Ureter (tissue), 1 donor: ENCODE measurements at regions not wholly inside any gene's neighbourhood (a gene's known extent, or its start where the extent isn't known, plus 50 kb on each side); places are given as distances from the start of the nearest gene placed in this dataset.

Experiments
- DNase-seq: peaks from one replicate; pipeline ENCODE4 v3.0.0-alpha.2; 2020; ENCODE audit warnings: low spot score
- donor health status: DM: yes; HTN: yes; CAD: no.

DNA sequence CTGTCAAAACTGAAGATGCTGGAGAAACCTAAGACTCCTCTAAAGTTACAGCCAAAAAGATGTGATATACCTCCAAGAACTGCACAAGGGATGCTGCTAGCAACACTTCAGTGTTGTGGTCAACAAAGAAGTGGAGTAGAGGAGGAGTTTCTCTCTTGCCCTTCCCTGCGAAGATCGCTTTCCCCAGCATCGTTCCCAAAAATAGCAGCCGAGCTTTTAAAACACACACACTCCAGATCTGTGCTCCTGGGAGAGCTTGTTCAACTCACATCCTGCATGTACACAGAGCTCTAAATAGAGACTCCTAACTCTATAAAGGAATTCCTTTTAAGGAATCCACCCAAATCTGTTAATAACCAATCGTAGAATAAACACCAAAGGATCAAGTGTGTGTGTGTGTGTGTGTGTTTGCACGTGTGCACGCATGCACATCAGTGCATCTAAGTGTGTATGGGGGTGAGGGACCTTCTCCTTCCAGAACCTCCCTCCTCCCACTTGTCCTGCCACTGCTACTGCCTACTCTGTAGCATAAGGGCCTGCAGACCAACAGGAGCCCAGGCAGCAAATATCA, 58.5 kb downstream of the PSMG1 start:
- DNase-seq, result no peak

DNA sequence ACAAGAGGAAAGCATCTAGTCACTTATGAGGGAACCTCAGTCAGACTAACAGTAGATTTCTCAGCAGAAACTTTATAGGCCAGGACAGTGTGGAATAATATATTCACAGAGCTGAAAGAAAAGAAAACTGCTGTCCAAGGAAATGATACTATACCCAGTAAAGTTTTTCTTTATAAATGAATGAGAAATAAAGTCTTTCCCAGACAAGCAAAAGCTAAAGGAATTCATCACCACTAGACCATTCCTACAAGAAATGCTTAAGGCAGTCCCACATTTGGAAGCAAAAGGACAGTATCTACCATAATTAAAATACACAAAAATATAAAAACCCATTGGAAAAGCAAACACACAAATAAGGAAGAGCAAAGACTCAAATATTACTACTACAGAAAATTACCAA, 59.9 kb downstream of the PSMG1 start:
- DNase-seq, result no peak

DNA sequence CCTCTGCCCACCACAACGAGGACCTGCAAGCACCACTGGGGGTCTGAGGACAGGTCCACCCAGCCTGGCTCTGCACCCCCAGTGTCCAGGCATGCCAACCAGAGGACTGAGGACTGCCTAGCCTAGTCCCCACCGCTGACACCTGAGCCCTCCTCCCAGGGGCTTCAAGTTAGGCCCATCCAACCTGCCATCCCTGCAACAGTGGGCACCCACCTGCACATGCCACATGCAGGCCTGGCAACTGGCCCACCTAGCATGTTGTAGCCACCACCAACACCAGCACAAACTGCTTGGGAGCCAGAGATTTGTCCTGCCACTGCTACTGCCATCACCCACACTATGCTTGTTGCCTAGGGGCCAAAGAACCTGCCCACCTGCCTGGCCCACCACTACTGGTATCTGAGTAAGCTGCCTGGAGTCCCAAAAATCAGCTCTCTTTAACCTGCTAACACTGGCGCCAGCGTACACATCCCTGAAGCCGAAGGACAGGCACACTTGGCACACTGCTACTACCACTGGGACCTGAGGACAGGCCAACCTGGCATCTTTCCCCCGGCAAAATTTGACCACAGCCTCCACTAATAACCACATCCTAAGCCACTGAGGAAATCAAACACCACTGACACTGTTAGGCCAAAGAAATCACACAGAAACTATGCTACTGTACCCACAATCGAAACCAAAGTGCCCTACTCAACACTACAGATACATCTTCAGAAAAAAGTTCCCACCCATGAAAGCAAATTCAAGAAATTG, 61.5 kb downstream of the PSMG1 start:
- DNase-seq, result no peak

DNA sequence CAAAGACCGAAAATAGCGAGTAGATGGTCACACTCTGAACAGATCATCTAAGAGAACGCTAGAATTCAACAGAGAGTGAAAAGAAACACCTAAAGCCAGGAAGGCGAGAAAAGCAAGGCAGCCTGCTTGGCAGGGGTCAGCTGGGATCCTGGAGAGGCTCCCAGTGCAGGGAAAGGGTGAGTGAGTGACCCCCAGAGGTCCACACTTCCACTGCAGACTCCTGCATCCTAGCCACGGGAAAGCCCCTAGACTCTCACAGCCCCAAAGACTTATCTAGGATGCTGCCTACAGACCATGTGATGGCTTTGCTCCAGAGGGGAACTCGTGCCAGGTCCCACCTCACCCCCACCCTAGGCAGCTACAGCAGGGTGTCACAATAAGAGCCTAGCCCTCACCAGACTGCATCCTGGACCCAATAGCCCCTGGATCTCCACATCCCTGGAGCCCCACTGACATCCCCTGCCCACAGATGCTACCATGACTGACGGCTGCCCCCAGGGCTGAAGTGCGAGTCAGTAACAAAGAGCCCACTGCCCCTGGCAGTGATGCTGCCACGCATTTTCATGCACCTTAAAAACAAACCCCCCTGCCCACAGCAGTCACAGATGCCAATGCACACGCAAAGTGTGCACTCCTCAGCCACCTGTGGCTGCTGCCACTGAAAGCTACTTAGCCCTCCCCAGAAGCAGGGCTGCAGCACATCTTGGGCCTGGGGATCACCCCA, 62.2 kb downstream of the PSMG1 start:
- no peak for DNase-seq

DNA sequence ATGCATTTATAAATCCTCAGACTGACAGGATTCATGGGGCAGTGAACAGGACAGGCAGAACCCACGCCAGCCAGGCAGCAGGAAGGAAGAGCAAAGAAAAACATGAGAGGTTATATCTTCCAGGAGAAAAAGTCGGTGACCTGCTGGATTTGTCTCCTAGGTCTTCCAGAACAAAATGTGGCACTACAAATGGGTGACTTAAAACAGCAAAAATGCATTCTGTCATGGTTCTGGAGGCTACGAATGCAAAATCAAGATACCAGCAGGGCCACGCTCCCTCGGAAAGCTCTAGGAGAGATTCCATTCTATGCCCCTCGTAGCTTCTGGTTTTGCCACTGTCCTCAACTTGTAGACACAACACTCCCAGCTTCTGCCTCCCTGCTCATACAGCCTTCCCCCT, 63.4 kb downstream of the PSMG1 start:
- no peak for DNase-seq

DNA sequence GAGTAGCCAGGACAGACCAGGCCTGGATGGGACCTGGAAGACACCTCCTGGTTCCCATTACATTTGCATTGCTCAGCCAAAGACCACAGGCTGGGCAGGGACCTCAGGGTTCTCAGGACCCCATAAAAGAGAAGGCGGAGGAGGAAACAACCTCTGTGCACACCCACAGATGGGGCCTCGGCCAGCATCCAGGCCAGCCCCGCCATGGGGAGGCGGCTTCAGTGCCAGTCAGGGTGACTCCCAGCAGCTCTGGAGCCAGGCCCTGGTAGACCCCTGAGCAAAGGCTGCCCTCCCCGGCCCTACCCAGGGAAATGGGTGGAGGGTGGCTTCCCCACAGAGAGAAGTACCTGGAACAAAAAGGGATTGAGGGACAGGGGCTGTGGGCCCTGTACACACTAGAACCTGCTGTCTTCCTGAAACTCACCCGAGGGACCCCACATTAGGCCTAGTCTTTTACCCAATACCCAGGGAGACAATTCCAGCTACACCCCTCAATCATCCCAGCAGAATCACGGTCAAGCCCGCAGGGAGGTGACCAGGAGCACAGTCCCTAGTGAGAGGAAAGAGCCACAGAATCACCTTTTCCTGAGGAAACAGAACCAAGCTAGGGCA, 64.5 kb downstream of the PSMG1 start:
- no peak for DNase-seq

DNA sequence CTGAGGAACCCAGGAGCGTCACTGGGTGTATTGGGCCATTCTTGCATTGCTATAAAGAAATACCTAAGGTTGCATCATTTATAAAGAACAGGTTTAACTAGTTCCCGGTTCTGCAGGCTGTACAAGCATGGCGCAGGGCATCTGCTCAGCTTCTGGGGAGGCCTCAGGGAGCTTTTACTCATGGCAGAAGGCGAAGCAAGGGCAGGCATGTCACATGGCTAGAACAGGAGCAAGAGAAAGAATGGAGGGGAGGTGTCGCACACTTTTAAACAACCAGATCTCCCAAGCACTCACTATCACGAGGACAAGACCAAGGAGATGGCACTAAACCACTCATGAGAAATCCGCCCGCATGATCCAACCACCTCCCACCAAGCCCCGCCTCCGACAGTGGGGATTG, 65.2 kb downstream of the PSMG1 start:
- DNase-seq, result no peak

DNA sequence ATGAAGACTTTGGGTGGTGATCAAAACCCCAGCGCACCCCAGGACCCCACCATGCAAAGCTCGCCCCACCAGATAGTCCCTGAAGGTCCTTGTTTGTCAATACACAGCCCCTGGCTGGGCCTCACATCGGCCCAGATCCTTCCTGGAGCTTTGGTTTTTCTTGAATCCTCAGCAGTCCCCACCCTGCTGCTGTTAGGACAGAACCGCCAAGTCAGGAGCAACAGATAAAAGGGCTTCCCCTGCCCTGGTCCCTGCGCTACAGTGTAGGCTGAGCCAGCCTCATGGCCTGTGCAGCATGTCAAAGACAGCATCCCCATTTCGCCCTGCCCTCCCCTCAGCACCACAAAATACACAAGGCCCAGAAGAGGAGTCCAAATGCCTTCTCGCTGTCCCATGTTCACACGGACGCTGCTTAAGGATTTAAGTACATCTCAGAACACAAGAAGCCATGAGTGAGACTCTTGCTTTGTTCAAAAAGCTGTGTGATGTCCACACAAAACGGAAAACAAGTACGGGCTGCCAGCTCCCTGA, 65.7 kb downstream of the PSMG1 start:
- DNase-seq, result no peak

DNA sequence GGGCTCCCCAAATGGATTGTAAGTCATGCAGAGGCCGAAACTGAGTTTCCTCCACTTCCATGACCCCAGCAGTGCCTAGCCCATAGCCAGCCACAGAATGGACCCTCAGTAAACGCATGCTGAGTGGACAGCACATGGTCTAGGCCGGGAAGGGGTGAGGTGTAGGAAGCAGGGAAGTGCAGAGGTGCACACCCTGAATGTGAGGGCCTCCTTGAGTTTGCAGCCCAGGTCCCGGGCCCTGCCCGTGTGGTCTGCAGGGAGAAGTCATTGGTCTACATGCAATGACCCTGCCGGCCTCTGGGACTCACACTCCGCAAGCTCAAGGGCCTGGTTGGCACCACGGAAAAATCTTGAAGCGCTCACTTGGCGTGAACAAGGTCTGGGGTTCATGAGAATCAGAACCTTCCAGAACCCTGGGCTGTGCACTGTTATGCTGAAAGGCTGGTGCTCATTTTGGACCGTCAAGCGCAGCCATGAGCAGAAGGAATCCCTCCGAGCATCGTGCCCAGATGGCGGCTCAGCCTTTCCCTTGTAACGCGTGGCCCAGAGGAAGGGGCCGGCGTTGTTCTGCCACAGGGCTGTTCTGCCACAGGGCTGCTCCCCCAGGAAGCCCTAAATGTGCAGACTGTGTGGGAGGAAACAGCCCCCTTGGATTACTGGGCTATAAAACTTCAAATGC, 66.4 kb downstream of the PSMG1 start:
- no peak for DNase-seq

DNA sequence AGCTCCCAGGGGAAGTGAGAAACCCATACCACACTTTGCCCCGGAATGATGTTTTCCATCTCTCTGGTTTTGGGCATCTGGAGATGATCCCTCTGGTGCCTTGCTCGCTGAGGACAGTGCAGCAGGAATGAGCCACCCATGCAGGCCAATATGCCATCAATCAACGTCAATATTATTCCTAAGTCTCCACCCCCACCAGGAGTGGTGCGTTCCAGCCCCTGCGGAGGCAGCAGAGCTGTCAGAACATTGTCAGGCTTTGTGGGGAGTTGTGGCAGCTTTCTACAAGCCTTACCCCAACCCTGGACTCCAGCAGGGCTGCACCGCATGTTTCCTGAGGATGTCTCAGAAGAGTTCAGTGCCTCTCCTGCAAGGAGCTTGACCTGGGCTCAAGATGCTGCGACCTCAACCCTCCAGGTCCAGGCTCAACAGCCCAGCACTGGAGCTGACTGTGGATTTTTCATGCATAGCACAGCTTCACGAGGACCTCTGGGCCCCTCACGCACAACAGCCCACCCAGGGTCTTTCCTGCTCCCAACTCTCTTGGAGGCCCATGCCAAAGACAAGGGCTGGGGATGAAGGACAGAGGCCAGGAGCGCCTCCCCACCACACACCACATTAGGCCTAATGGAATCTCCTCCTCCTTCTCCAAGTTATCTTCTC, 67.5 kb downstream of the PSMG1 start:
- peak; percentile 34 for DNase-seq

DNA sequence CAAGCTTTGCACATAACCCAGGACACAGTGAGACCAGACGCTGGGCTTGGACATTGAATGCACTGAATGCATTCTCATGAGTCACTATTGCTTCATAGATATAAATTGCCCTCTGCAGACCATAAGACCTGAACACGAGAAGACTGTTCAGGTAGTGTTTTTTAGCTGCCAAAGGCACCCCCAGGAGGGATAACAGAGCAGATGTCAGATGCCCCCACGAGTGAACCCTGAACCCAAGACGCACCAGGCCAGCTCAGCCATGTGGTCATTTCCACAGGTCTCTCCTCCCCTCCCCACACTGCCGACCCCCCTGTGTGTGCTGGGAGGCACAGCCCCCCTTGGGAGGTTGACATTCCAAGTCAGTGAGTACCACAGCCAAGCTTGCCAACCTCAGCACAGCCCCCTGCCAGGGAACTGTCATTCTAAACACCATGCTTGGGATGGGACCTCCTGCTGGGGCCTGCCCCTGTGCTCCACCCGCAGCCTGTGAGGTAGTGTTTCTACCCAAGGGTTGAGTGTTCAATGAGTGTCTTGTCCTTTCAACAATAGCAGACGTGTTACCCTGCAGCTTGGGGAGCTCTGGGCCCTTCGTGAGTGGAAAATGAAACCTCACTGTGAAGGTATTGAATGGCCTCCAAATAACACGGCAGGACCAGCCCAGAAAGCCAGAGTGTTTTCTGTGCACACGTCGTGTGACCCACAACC, 68.2 kb downstream of the PSMG1 start:
- peak; percentile 42 for DNase-seq

DNA sequence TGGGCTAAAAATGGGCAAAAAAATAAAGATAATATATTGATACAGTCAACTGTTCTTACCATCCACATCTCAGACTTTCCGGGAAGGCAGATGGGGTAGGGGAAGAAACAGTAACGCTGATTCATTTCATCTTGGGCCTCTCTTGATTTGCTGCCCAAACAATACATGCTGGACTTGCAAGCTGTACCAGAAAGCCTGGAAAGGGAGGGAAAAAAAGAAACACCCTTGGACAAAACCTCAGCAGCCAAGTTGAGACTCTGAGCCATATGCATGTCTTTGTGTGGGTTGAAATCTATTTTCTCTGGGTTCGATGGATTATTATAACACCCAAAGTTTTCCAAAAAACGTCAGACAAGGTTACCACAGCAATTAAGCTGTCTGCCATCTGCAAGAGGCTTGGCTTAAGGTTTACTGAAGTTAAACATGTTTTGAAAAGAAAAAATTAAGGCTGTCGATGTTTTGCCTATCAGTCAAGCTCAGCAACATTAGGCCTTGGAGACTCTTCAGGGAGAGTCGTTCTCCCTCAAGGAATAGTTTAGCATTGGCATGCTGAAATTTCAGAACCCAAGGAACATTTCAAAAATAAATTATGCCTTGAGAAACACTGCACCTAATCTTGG, 71.2 kb downstream of the PSMG1 start:
- no peak for DNase-seq

DNA sequence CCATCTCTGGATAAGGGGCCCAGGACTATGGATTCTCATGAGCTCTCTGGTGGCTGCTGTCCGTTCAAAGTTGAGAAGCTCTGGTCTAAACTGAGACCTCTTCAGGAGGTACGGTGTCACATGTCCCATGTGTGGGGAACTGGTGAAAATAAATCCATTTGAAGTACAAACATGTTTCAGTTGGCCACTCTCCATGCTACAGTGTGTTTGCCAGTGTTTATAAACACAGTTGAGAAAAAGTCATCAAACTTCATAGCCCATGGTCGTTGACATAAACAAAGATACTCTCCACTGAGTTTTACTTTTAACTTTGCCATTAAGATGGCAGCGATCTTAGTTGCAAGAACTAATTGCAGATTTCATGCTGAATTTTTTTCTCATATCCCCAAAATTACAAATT, 72.8 kb downstream of the PSMG1 start:
- peak; percentile 42 for DNase-seq

DNA sequence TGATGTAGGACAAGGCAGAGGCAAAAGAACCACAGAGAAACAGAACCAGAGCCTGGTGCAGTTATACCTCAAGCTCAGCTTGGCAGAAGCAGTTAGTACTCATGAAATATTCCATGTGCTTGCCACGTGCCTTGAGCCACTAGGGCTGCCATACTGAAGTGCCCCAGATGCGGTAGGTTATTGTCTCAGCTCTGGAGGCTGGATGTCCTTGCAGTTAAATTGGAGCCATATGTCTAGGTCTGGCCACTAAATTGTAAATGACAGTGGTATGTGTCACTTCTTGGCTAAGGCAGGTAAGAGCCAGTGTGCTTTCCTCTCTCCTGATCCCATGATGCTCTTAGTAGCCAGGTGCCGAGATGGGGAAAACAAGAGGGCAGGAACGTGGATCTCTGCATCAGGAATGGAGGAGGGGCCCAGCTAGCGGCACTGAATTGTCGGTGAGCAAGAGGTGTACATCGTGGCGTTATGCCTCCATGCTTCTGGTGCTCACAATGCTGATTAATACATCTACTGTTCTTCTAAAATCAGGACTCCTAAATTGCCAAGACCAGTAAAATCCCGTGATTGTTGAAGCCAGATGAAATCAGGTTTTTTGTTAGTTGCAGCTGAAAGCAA, 73.5 kb downstream of the PSMG1 start:
- no peak for DNase-seq

DNA sequence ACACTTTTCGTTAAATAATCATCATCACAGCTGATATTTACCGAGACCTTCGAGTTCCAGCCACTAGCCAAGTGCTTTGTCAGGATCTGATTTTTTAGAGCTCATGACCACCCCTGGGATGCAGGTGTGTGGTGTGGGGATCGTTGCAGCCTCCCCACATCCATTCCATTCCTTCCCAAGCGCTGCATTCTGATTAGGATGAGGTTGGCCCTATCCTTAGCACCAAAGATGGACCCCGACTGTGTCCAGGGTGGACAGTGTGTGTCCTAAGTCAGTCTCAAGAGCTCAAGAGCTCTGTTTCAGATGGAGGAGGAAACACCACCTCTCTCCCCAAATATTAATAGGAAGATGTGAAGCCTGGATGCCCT, 74.1 kb downstream of the PSMG1 start:
- DNase-seq, result no peak

DNA sequence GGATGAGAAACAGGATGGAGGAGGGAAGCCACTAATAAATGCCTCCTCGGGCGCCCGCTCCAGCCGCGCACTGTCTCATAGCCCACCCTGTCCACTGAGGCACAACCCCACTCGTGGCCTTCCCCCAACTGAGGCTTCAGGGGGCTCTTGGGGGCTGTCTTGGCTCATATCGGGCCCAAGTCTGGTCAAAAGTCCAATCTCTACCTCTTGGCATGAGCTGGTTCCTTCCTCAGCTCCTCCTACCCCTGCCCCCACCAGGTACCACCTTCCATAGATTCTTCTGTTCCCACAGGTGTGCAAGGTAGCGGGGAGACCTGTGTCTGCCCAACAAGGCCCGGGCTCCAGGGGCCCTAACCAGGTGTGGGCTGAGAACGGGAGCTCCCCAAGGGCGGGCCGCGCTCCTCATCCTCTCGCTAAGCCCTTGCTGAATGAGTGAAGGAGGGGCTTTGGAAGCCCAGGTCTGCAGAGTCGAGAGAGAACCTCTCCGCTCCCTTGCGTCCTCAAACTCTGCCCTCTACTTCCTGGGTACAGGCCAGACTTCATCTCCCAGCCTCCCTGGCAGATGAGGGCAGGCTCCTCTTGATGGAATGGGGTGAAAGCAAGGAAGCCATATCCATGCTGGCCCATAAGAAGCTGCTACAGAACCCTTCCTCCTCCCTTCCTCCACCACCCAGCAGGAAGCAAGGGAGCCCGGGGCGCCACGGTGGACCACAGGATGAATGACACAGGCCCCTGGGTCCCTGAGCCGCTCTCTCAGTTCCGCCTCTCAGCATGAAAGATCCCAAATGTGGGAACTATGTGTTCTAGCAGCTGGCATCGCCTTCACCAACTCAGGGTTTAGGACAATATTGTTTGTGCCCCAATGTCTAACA, 74.7 kb downstream of the PSMG1 start:
- no peak for DNase-seq

DNA sequence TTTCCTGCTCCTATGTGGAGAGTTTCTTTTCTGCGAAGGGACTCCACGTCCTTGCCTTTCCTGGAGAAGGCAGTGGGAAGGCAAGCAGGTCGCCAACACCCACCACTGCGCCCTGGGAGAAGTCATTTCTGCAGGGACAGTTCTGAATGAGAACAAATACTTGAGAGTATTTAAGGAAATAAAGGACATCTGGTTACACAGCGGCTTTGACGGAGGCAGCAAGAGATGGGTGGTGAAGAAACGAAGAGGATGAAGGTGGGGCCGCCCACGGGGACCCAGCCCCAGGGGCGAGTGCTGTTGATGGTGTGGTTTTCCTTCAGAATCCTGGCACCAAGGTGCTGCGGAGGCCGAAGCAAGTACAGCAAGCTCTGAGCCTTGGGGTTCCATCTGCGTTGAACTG, 75.5 kb downstream of the PSMG1 start:
- DNase-seq, result no peak

DNA sequence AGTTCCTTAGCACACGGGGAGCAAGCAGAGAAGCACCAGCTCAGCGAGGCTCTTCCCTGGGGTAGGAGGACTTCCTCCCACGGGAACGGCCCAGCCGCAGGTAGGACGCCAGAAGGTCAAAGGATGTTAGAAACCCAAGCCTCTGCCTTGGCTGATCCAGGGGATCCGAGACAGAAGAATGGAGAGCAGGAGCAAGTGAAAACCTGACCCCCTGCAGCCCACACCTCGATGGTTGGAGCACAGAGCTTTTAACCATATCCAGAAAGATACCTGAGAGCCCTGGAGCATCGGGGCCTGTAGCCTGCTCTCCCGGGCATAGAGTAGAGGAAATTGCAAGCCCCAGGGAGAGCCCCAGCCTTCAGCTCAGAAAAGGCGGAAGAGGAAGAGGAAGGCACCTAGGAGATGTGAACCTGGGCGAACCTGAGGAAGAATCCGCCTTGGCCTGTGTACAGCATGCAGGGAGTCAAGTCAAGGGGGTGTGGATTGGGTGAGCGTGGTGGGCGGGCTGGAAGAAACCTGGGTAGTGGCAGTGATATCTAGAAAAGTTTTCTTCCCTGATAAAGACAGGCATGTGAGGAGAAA, 76.3 kb downstream of the PSMG1 start:
- no peak for DNase-seq

DNA sequence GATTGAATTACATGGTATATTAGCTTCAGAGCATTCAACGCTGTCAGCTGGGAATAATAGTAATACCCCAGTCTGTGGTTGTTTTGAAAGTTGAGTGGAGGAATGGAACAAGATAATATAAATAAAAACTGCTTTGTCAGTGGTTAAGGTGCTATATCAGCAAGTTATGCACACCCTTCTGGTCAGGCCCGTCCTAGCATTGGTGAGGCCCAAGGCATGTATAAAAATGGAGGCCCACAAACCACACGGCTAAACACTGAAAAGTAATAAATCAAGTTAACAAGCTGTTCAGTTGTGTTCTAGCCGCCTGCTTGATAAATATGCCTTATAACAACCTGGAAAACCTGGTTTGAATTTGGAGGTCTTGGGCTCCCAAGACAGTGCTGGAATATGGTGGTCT, 77.4 kb downstream of the PSMG1 start:
- no peak for DNase-seq
